Adrenal gland (tissue), 9 donors: ENCODE measurements at regions not wholly inside any gene's neighbourhood (a gene's known extent, or its start where the extent isn't known, plus 50 kb on each side); places are given as distances from the start of the nearest gene placed in this dataset.

ENCODE experiments used
- DNase-seq, 7 donors: peaks; one replicate each; pipeline ENCODE4 v3.0.0-alpha.2; 2019 to 2020
- H3K27ac ChIP-seq, 5 donors: fragments of 200-600 bp; sonication (generic) in 4 of 5; 1 replicate in 3 of 5; 2 replicates in 2 of 5; pipeline versions ENCODE4 v1.5.1 to v1.8.0; 2016 to 2020; ENCODE audit warnings: mild to moderate bottlenecking in 1 of 5
- H3K27me3 ChIP-seq: fragments of 200-600 bp; 2 replicates; pipeline ENCODE4 v1.8.0; 2021
- H3K36me3 ChIP-seq, 2 donors: fragments of 200-600 bp; replicated peaks in 1 of 2; 1 replicate in 1 of 2; 2 replicates in 1 of 2; pipeline versions ENCODE4 v1.5.1 to v1.8.0; 2018 to 2022
- H3K4me1 ChIP-seq, 2 donors: fragments of 200-600 bp; replicated peaks in 1 of 2; 1 replicate in 1 of 2; 2 replicates in 1 of 2; pipeline versions ENCODE4 v1.5.1 to v1.8.0; 2018 to 2021
- H3K4me3 ChIP-seq, 4 donors: fragments of 200-600 bp; sonication (generic) in 3 of 4; one replicate each; pipeline ENCODE4 v1.5.1; 2016 to 2018
- H3K9me3 ChIP-seq, 3 donors: fragments of 200-600 bp; sonication (generic) in 1 of 3; replicated peaks in 1 of 3; 1 replicate in 2 of 3; 2 replicates in 1 of 3; pipeline versions ENCODE4 v1.5.1 to v1.8.0; 2016 to 2021
- CTCF ChIP-seq, 6 experiments: fragments of 450-650 bp in 4 of 6; fragments of 200-600 bp in 2 of 6; sonication (generic) in 1 of 6; IDR thresholded peaks; 1 replicate in 5 of 6; 2 replicates in 1 of 6; pipeline versions ENCODE4 v1.5.1 to v1.8.0; 2016 to 2021; ENCODE audit warnings: antibody characterized with exemption in 6 of 6, mild to moderate bottlenecking in 2 of 6, moderate library complexity in 1 of 6
- POLR2A ChIP-seq, 2 donors: fragments of 450-650 bp; IDR thresholded peaks; one replicate each; pipeline ENCODE4 v1.6.1; 2017; ENCODE audit warnings: antibody characterized with exemption in 2 of 2, mild to moderate bottlenecking in 2 of 2, moderate library complexity in 1 of 2
- WGBS, 4 donors: extraction: QIAGEN DNeasy Blood & Tissue Kit in 2 of 4; methylation state at CpG; one replicate each; pipeline versions ENCODE4 v1.1.5 to v1.1.7; 2013 to 2017; 5-methylcytosine and 5-hydroxymethylcytosine counted together
- intact Hi-C, 2 donors: fragments of 100-400 bp; cut with DNase I; formaldehyde crosslinking; loops; one replicate each; pipeline versions ENCODE4 v1.14.1 to v1.15.0; 2022 to 2023
- donor health status: healthy with polysubstance abuse.
- donor health status: Bipolar disorder and iron deficiency.
- donor health status: DM: yes; HTN: yes; CAD: no.
- donor health status: DM: no; HTN: no; CAD: no.
- donor health status: DM: no; HTN: no; CAD: no.

- H3K9me3 ChIP-seq = no peaks in the 10 kb centered on the region
- no peak for TF ChIP-seq POLR2A (IDR thresholded peaks at IDR 0.05)
- TF ChIP-seq CTCF (IDR thresholded peaks at IDR 0.05) = no peak
- no peak overlapping the region for H3K27ac ChIP-seq
- 89 to 92% (median 90%) methylated on average over 5 of the region's 5 CpGs for WGBS, 4 donors
- no peak overlapping the region for H3K4me3 ChIP-seq
- H3K4me1 ChIP-seq = peaks cover 0 to 5% of the 10 kb centered on the region in 2 donors
- no peaks in the 10 kb centered on the region for H3K36me3 ChIP-seq
- no peaks in the 10 kb centered on the region for H3K27me3 ChIP-seq
- DNase-seq = no peak
- intact Hi-C loops = no loop called here
Observed at GRCh38 chr4:89582756-89583505, 254.0 kb downstream of the SNCA start.

- no peak for TF ChIP-seq CTCF (IDR thresholded peaks at IDR 0.05)
- no peak for TF ChIP-seq POLR2A (IDR thresholded peaks at IDR 0.05)
- intact Hi-C loops = no loop called here
- no peak overlapping the region for H3K4me3 ChIP-seq
Observed at GRCh38 chr4:89579771-89580170, 257.2 kb downstream of the SNCA start.

GRCh38 chr4:89576246-89576645, 260.7 kb downstream of the SNCA start:
- DNase-seq = no peak
- H3K27ac ChIP-seq = no peak overlapping the region
- no peaks in the 10 kb centered on the region for H3K9me3 ChIP-seq
- TF ChIP-seq CTCF (IDR thresholded peaks at IDR 0.05) (no peak), POLR2A (IDR thresholded peaks at IDR 0.05) (no peak)
- no peak overlapping the region for H3K4me3 ChIP-seq
- intact Hi-C loops = no loop called here
- H3K27me3 ChIP-seq = no peaks in the 10 kb centered on the region
- H3K36me3 ChIP-seq = no peaks in the 10 kb centered on the region
- peaks cover 0 to 5% of the 10 kb centered on the region in 2 donors for H3K4me1 ChIP-seq

More at GRCh38 chr4:89579771-89580170, 257.2 kb downstream of the SNCA start:
- Histone ChIP-seq H3K27me3 (no peaks in the 10 kb centered on the region), H3K36me3 (no peaks in the 10 kb centered on the region), H3K9me3 (no peaks in the 10 kb centered on the region), H3K27ac (peak overlapping the region in 3 of 5 donors; percentile 6 to 49 (median 30)), H3K4me1 (peaks cover 0 to 5% of the 10 kb centered on the region in 2 donors)
- DNase-seq = peak in 3 of 7 donors; percentile 23 to 27 (median 25)
- 0 to 2% (median 0%) methylated on average over 1 of the region's 1 CpG for WGBS, 4 donors

- WGBS, 4 donors = 91 to 100% (median 98%) methylated on average over 1 of the region's 1 CpG
- H3K9me3 ChIP-seq = no peaks in the 10 kb centered on the region
- no peaks in the 10 kb centered on the region for H3K27me3 ChIP-seq
- H3K4me1 ChIP-seq = peaks cover 0 to 5% of the 10 kb centered on the region in 2 donors
- H3K36me3 ChIP-seq = no peaks in the 10 kb centered on the region
- no peak for DNase-seq
- intact Hi-C loops = no loop called here
- TF ChIP-seq CTCF (IDR thresholded peaks at IDR 0.05) (no peak), POLR2A (IDR thresholded peaks at IDR 0.05) (no peak)
- no peak overlapping the region for H3K4me3 ChIP-seq
- H3K27ac ChIP-seq = no peak overlapping the region
Observed at GRCh38 chr4:89575840-89576239, 261.1 kb downstream of the SNCA start.
